SU-DHL-6 (cell line): ENCODE measurements at regions not wholly inside any gene's neighbourhood (a gene's known extent, or its start where the extent isn't known, plus 50 kb on each side); places are given as distances from the start of the nearest gene placed in this dataset.

Source experiments
- H2AFZ ChIP-seq: fragments of 200-600 bp; sonication (generic); 2 replicates; pipeline ENCODE4 v1.6.1; 2014; ENCODE audit warnings: low read depth, mild to moderate bottlenecking, moderate library complexity, mixed read lengths, antibody characterized with exemption, low read length; ENCODE audit not compliant: severe bottlenecking
- H3F3A ChIP-seq: fragments of 200-600 bp; shearing (Covaris generic); 2 replicates; pipeline ENCODE4 v1.6.0; 2016; ENCODE audit warnings: antibody characterized with exemption, mild to moderate bottlenecking; ENCODE audit not compliant: insufficient read depth
- H3K27ac ChIP-seq: fragments of 200-600 bp; sonication (generic); 2 replicates; pipeline ENCODE4 v1.5.1; 2016; ENCODE audit warnings: low read depth, mild to moderate bottlenecking, low read length, moderate library complexity, mixed read lengths
- H3K27me3 ChIP-seq: fragments of 200-600 bp; sonication (generic), shearing (Covaris generic); 2 replicates; pipeline ENCODE4 v1.6.0; 2014; ENCODE audit warnings: mild to moderate bottlenecking, low read length
- H3K36me3 ChIP-seq: fragments of 200-600 bp; sonication (generic); 2 replicates; pipeline ENCODE4 v1.6.1; 2014; ENCODE audit warnings: mild to moderate bottlenecking, low read length, mixed read lengths
- H3K4me2 ChIP-seq: fragments of 300-600, 200-600 bp; shearing (Covaris generic), sonication (generic); 2 replicates; pipeline ENCODE4 v1.6.0; 2014; ENCODE audit warnings: low read length, low read depth, mild to moderate bottlenecking; ENCODE audit not compliant: poor library complexity, severe bottlenecking
- H3K4me3 ChIP-seq: fragments of 200-600 bp; sonication (generic); 2 replicates; pipeline ENCODE4 v1.5.1; 2014; ENCODE audit warnings: antibody characterized with exemption, low read length, mild to moderate bottlenecking, mixed read lengths; ENCODE audit not compliant: insufficient read depth, poor library complexity, severe bottlenecking
- H3K79me2 ChIP-seq: fragments of 200-600 bp; sonication (generic); 2 replicates; pipeline ENCODE4 v1.6.1; 2014; ENCODE audit warnings: mild to moderate bottlenecking, low read length, moderate library complexity; ENCODE audit not compliant: insufficient read depth
- H3K9ac ChIP-seq: fragments of 200-600 bp; sonication (generic); 2 replicates; pipeline ENCODE4 v1.7.0; 2014; ENCODE audit warnings: mild to moderate bottlenecking, low read length
- H3K9me2 ChIP-seq: fragments of 200-600 bp; sonication (generic); replicated peaks from 2 replicates; pipeline ENCODE4 v1.6.1; 2014; ENCODE audit warnings: low read length; ENCODE audit not compliant: insufficient read depth
- H3K9me3 ChIP-seq: fragments of 200-600 bp; sonication (generic); 2 replicates; pipeline ENCODE4 v1.6.1; 2014; ENCODE audit warnings: low read length, mixed read lengths; ENCODE audit not compliant: insufficient read depth
- H4K20me1 ChIP-seq: fragments of 200-600 bp; sonication (generic); 2 replicates; pipeline ENCODE4 v1.6.1; 2014; ENCODE audit warnings: low read depth, mild to moderate bottlenecking, antibody characterized with exemption, low read length, moderate library complexity, mixed read lengths
- EZH2phosphoT487 ChIP-seq: fragments of 200-600 bp; sonication (generic), shearing (Covaris generic); conservative IDR thresholded peaks from 2 replicates; pipeline ENCODE4 v1.6.1; 2018; ENCODE audit warnings: mild to moderate bottlenecking, antibody characterized with exemption, low read length, moderate library complexity, mixed read lengths
- TF ChIP-seq, protein P1 (sequence below): fragments of 200-600 bp; sonication (generic); IDR thresholded peaks from one replicate; pipeline ENCODE4 v1.5.1; 2017; ENCODE audit warnings: antibody characterized with exemption, mild to moderate bottlenecking, low read length, moderate library complexity; ENCODE audit not compliant: insufficient read depth, poor library complexity, severe bottlenecking

DNA sequence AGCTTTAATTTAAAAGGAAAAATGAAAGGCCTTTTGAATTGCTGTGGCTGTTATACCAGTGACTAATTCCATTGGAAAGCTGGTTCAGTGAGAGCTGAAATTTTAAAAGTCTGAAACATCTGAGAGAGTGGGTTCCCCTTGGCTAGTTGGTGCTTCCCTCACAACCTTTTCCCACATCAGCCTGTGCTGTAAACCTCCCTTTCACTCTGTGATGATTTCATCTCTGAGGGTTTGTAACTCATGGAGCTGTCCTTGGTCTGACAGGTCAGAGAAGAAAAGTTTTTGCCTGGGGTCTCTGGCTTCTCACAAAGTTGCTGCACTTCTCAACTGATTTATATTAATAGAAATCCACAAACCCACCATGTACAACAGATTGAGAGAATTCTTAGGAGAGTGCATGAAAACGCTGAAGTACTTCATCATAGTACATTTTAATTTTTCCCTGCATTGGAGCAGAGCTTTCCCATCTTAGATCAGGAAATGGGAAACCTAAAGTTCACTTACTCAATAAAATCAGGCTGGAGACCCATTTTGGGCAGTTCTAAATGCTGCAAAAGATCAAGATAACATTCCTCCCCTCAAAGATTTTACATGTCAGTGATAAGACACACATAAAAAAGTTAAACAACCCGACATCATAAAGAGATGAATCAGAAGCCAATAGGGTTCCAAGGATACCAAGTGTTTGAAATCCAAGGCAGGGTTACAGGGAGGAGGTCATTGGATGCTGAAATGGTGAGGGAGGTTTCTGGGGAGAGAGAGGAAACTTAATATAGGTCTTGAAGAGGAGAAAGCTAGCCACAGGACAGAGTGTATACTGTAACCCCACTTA, 157.0 kb upstream of the MKLN1 start:
- H3K27me3 ChIP-seq = no peaks in the 10 kb centered on the region
- H2AFZ ChIP-seq = no peak overlapping the region
- H3F3A ChIP-seq = no peaks in the 10 kb centered on the region
- H4K20me1 ChIP-seq = no peaks in the 10 kb centered on the region
- no peaks in the 10 kb centered on the region for H3K9me3 ChIP-seq
- no peaks in the 10 kb centered on the region for H3K79me2 ChIP-seq
- no peak overlapping the region for H3K9ac ChIP-seq
- TF ChIP-seq, protein P1, sequence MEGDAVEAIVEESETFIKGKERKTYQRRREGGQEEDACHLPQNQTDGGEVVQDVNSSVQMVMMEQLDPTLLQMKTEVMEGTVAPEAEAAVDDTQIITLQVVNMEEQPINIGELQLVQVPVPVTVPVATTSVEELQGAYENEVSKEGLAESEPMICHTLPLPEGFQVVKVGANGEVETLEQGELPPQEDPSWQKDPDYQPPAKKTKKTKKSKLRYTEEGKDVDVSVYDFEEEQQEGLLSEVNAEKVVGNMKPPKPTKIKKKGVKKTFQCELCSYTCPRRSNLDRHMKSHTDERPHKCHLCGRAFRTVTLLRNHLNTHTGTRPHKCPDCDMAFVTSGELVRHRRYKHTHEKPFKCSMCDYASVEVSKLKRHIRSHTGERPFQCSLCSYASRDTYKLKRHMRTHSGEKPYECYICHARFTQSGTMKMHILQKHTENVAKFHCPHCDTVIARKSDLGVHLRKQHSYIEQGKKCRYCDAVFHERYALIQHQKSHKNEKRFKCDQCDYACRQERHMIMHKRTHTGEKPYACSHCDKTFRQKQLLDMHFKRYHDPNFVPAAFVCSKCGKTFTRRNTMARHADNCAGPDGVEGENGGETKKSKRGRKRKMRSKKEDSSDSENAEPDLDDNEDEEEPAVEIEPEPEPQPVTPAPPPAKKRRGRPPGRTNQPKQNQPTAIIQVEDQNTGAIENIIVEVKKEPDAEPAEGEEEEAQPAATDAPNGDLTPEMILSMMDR = no peak
- no peak for TF ChIP-seq EZH2phosphoT487
- no peak overlapping the region for H3K4me2 ChIP-seq
- H3K9me2 ChIP-seq = no peaks in the 10 kb centered on the region
- no peaks in the 10 kb centered on the region for H3K36me3 ChIP-seq
- no peak overlapping the region for H3K4me3 ChIP-seq
- H3K27ac ChIP-seq = no peak overlapping the region

- H3K9me2 ChIP-seq = no peaks in the 10 kb centered on the region
- TF ChIP-seq, protein P1 = no peak
- H3K27ac ChIP-seq = no peak overlapping the region
- no peak overlapping the region for H3K9ac ChIP-seq
- no peaks in the 10 kb centered on the region for H4K20me1 ChIP-seq
- no peaks in the 10 kb centered on the region for H3F3A ChIP-seq
- H3K27me3 ChIP-seq = no peaks in the 10 kb centered on the region
- no peaks in the 10 kb centered on the region for H3K36me3 ChIP-seq
- H3K9me3 ChIP-seq = no peaks in the 10 kb centered on the region
- no peak overlapping the region for H2AFZ ChIP-seq
- H3K79me2 ChIP-seq = no peaks in the 10 kb centered on the region
- no peak overlapping the region for H3K4me2 ChIP-seq
- no peak overlapping the region for H3K4me3 ChIP-seq
These were observed 154.4 kb upstream of the MKLN1 start for GRCh38 chr7:131173145-131173890.

- Histone ChIP-seq H3K27ac (no peak overlapping the region), H3F3A (no peaks in the 10 kb centered on the region), H4K20me1 (no peaks in the 10 kb centered on the region)
These were observed 153.3 kb upstream of the MKLN1 start for GRCh38 chr7:131174391-131174790.

More at GRCh38 chr7:131174391-131174790, 153.3 kb upstream of the MKLN1 start:
- TF ChIP-seq, protein P1 = no peak
- TF ChIP-seq EZH2phosphoT487 = no peak
- H3K9me3 ChIP-seq = no peaks in the 10 kb centered on the region
- no peaks in the 10 kb centered on the region for H3K79me2 ChIP-seq
- H3K36me3 ChIP-seq = no peaks in the 10 kb centered on the region
- H3K27me3 ChIP-seq = no peaks in the 10 kb centered on the region
- H3K4me2 ChIP-seq = no peak overlapping the region
- no peak overlapping the region for H2AFZ ChIP-seq
- no peak overlapping the region for H3K4me3 ChIP-seq
- H3K9me2 ChIP-seq = no peaks in the 10 kb centered on the region
- H3K9ac ChIP-seq = no peak overlapping the region
